ENCODE measurements at regions not wholly inside any gene's neighbourhood (a gene's known extent, or its start where the extent isn't known, plus 50 kb on each side); places are given as distances from the start of the nearest gene placed in this dataset.

- TF ChIP-seq RELB (IDR thresholded peaks at IDR 0.05; ENCODE audit: low read depth) (0 out of 2 replicates have a peak, but pooled peaks have one; percentile 29), SMAD1 (IDR thresholded peaks at IDR 0.05; ENCODE audit: low read depth, partially characterized antibody) (no peak), MTA3 (IDR thresholded peaks at IDR 0.05; ENCODE audit: borderline replicate concordance, low read length) (peak; percentile 83), FOXM1 (IDR thresholded peaks at IDR 0.05; ENCODE audit: low read depth, low read length) (peak; percentile 40; the same call in 1 of the 2 replicates)
These were observed 134.5 kb downstream of the PALM2AKAP2 start (continued) for GRCh38 chr9:109914280-109915027.

- Histone ChIP-seq H3K9ac (ENCODE audit: control insufficient read depth, insufficient read depth, low read length) (no peak overlapping the region), H3K4me3 (no peak overlapping the region), H3K4me2 (ENCODE audit: control insufficient read depth, insufficient read depth) (no peak overlapping the region), H3K79me2 (ENCODE audit: control insufficient read depth, insufficient read depth, low read length) (no peaks in the 10 kb centered on the region; the same call in 1 of the 2 replicates), H3K36me3 (ENCODE audit: control insufficient read depth in 2 of 2, insufficient read depth in 2 of 2, low read length in 1 of 2) (no peaks in the 10 kb centered on the region), H3K4me1 (ENCODE audit: control insufficient read depth, insufficient read depth, low read length) (peaks cover 66% of the 10 kb centered on the region), H4K20me1 (ENCODE audit: control insufficient read depth, insufficient read depth) (no peaks in the 10 kb centered on the region), H2AFZ (ENCODE audit: control insufficient read depth, low read depth, low read length) (no peak overlapping the region), H3K27me3 (replicated peaks in 1 of 2; ENCODE audit: control insufficient read depth in 2 of 2, insufficient read depth in 2 of 2, low read length in 1 of 2) (no peaks in the 10 kb centered on the region), H3K9me3 (replicated peaks; ENCODE audit: control insufficient read depth, insufficient read depth, low read length) (no peaks in the 10 kb centered on the region), H3K27ac (ENCODE audit: control insufficient read depth, insufficient read depth) (no peak overlapping the region)
- DNase-seq (ENCODE audit: low read depth, low spot score) (no peak), FAIRE-seq (no peak), ATAC-seq (no peak)
- intact Hi-C loops (cut with micrococcal nuclease; ENCODE audit: unreplicated experiment) (no loop called here), in situ Hi-C loops (cut with MboI) (loop anchor here (5.0 kb wide), 1 partner anchor 56 kb away; no protein-coding TSS in a partner anchor)
- CTCF ChIA-PET, result interaction anchor here (1.0 to 21.3 kb wide), 4 partner anchors 9 to 232 kb away, joined by 3 to 597 read pairs (median 276); no protein-coding TSS in a partner anchor
- SMC1A ChIA-PET (ENCODE audit: uncharacterized antibody, unreplicated experiment), result interaction anchor here (1.6 to 27.0 kb wide), 7 partner anchors 9 to 233 kb away, joined by 4 to 636 read pairs (median 24); no protein-coding TSS in a partner anchor
- 96% methylated on average over 6 of the region's 6 CpGs for WGBS (ENCODE audit: insufficient coverage, insufficient replicate concordance, low lambda C conversion rate, missing lambda C conversion rate)
- TF ChIP-seq PML (IDR thresholded peaks at IDR 0.05; ENCODE audit: low read length) (no peak), PKNOX1 (IDR thresholded peaks at IDR 0.05) (0 out of 2 replicates have a peak, but pooled peaks have one; percentile 11)
- POLR2A ChIA-PET, result interaction anchor here (1.5 to 4.8 kb wide), 2 partner anchors 9 to 53 kb away, joined by 4 to 52 read pairs; no protein-coding TSS in a partner anchor
- RAD21 ChIA-PET (ENCODE audit: unreplicated experiment), result interaction anchor here (0.7 to 4.7 kb wide), 5 partner anchors 9 to 226 kb away, joined by 3 to 32 read pairs (median 4); no protein-coding TSS in a partner anchor
- no TSS peak for BruUV-seq (replicated peaks)
These were observed 136.3 kb downstream of the PALM2AKAP2 start for GRCh38 chr9:109916316-109916715.
